ENCODE measurements at regions not wholly inside any gene's neighbourhood (a gene's known extent, or its start where the extent isn't known, plus 50 kb on each side); places are given as distances from the start of the nearest gene placed in this dataset.
A peak's percentile ranks its signal among the peaks of the same experiment; 100 is the strongest.

DNA sequence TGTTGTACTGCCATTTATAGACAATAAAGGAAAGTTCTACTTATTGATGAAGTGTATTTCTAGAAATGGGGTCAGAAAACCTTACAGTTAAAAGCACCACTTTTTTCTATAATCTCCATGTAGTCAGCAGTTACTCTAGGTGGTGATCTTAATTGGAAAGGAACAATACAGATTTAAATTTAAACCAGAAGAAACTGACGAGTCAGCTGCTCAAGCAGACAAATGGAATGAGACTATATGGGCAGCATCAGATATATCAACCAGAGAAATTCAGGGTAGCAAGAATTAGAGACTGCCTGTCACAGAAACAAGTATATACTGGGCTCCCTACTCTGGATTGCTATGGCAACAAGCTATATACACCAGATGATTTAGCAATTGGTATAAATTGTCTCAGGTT, 99.6 kb upstream of the SCG2 start:
- no peak for FAIRE-seq
- no peak for DNase-seq (ENCODE audit: insufficient read length, low spot score)

DNA sequence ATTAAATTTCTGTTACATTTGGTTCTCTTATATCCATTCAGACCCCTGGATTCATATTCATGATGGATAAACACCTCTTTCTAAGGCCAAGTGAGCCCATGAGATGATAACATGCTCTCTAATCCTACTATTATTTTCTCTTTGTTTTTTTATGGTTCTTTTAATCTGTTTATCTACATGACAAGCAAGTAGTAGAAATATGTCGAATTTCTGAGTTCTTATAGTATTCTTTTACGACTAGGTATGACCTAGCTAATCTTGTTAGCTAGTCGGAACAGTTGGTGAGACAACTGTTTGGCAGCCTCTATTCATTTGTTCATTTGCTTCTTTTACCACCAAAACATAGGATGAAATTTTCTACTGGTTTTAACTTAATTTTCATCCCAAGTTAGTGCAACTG, 98.1 kb upstream of the SCG2 start:
- DNase-seq (ENCODE audit: insufficient read length, low spot score): no peak
- no peak for FAIRE-seq

DNA sequence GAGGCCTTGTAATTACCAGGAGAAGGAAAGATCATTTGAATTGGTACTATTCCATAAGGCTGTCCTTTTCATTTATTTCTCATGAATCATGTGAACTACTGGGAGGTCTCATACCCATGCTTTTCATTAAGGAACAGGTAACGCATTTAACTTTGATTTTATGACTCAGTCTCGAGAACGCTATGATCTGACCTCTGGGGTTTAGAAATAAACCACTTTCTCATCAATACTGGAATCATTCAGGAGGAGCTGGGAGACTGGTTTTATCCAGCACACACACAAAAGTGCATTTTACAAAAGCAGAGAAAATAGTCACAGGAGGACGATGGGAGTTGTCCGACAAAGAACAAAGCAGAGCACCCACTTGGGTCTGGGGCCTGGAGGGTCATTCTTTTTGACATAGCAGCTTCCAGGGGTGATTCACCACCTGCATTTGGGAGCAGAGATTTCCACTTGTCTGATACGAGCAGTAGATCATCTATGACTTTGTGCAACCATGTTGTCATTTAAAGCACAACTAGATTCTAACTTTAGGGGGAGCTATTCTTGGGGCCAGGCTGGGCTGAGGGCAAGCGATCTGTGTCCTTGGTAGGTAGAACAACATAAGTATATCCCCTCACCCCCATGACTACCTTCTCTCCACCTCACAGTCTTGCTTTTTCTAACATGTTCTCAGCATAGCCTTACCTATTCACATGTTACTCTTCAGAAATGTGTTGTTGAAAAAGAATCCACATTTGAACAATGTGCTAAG, 95.9 kb upstream of the SCG2 start:
- no peak for FAIRE-seq
- no peak for DNase-seq (ENCODE audit: insufficient read length, low spot score)

DNA sequence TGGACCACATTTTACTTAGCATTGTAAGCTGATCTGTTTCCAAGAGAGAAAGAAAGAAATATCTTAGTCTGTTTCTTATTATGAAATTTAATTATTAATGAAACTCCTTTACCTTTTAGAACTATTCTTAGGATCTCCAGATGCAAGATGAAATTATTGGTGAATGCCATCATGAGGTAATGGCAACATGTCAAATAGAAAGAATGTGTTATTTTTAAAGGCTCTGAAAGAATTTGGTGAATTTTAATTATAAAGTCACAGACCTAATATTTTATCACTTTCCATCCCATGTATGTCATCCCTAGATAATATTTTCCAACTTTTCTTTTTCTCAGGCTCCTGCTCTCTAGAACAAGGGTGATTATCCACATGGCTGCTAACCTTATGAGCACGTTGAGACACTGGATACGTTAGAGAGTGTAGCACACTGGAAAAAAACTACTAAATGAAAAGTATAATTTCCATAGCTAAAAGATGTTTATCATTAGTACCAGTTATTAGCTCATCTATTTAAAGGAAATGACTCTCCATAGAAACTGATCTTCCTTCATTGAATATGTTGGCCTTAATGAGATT, 95.2 kb upstream of the SCG2 start:
- FAIRE-seq (no peak), DNase-seq (ENCODE audit: insufficient read length, low spot score) (no peak)

DNA sequence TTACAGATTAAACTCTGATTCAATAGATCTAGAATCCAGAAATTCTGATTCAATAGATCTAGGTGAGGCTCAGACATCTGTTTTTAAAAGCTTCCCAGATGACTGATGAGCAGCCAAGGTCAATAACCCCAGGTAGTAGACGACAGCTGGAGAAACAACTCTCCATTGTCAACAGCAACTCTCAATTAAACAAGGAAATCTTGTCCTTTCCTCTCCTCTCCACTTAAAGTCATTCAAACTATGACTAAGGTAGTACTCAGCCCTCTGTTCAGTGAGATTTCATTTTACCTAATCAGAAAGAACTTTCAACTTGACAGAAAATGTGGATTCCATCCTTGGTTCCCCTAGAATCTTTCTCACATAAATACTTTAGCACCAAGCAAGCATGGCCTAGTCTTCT, 94.6 kb upstream of the SCG2 start:
- DNase-seq (ENCODE audit: insufficient read length, low spot score): no peak
- FAIRE-seq: no peak

DNA sequence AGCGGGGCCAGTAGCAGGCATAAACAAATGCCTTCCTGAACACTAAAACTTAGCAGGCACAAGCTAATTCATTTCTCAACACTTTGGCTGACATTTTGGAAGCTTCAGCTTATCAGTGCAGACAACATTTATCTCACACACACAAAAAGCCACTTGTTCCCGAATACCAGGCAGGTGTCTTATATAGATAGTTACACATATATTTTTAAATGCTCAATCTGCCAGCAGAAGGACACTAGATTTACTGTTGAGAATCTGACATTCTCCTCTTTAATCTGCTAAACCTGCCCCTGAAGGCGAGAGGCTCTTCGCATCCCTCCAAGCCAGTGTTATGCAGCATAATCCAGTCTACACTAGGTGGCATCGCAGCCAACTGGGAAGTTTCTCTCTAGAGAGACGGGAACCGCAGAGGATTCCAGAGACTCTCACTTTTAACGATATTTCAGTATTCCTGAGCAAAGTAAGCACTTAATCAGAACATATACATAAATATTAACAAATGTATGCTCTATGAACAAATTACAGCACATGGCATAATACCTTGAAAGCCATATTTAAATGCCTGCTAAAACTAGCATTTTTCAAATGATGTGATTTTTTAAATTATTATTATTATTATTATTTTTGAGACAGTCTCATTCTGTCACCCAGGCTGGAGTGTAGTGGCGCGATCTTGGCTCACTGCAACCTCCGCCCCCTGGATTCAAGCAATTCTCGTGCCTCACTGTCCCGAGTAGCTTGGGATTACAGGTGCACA, 90.2 kb upstream of the SCG2 start:
- FAIRE-seq: peak; percentile 36
- peak; percentile 56 for DNase-seq (ENCODE audit: insufficient read length, low spot score)

DNA sequence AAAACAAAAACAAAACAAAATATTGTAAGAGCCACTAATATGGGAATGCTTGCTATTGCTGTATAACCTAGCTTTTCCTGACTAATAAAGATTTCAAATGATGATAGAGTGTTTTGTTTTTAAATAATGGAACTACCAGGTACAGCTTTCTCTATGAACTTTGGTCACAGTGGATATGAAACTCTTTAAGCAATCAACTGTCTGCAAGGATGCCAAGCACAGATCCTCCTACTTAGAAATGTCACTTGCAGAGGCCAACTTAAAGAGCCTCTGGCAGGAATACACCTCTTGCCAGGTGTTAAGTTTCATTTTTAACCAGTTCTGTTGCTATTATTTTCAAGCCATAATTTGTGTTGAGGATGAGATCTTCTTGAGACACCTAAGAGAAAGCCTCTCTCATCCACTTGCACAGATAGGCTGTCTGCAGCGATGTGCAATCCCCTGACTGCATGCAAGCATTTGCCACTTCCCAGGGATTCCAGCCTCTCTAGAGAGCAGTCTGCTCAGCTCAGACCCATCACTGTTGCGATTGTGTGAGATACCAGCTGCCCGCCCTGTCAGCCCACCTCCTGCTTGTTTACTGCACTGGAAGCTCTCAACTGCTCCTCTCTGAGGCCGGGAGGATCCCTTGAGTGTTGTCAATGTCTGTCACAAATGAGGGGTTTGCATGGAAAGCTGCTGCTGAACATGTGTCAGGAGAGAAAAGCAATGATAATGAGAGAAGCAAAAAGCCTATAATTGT, 86.1 kb upstream of the SCG2 start:
- FAIRE-seq: no peak

DNA sequence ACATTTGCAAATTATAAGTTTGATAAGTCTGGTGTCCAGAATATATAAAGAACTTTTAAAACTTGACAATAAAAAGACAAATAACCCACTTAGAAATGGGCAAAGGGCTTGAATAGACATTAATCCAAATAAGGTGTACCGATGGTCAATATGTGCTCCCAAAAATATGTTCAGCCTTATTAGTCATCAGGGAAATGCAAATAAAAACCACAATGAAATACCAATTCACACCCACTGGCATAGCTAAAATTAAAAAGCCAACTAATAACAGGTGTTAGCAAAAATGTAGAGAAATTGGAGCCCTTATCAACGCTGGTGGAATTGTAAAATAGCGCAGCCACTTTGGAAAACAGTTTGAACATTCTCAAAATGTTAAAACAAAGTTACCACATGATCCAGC, 79.0 kb upstream of the SCG2 start:
- FAIRE-seq: no peak
- DNase-seq (ENCODE audit: insufficient read length, low spot score): no peak

More for the DNA sequence above, 86.1 kb upstream of the SCG2 start:
- DNase-seq (ENCODE audit: insufficient read length, low spot score): no peak

DNA sequence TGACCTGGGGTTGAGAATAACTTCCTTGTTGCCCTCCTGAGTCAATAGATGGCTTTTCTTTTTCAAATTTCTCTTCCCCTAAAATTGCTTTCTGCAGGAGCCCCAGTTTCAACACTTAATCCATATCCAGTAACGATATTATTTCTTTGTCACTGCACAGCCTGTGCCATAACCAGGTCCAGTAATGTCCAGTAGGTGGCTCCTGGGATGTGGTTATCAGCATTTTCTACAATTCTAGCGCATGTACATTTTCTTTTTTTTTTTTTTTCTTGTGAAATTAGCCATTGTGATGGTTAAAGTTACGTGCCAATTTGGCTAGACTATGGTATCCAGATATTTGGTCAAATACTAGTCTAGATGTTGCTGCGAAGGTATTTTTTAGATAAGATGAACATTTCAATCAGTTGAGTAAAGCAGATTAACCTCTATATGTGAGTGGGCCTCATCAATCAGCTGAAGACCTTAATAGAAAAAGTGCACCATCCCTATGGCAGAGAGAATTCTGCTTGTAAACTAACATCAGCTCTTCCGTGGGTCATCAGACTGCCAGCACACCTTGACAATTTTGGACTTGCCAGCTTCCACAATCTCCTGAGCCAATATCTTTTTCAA, 72.9 kb upstream of the SCG2 start:
- DNase-seq (ENCODE audit: insufficient read length, low spot score) (peak; percentile 38), FAIRE-seq (no peak)

DNA sequence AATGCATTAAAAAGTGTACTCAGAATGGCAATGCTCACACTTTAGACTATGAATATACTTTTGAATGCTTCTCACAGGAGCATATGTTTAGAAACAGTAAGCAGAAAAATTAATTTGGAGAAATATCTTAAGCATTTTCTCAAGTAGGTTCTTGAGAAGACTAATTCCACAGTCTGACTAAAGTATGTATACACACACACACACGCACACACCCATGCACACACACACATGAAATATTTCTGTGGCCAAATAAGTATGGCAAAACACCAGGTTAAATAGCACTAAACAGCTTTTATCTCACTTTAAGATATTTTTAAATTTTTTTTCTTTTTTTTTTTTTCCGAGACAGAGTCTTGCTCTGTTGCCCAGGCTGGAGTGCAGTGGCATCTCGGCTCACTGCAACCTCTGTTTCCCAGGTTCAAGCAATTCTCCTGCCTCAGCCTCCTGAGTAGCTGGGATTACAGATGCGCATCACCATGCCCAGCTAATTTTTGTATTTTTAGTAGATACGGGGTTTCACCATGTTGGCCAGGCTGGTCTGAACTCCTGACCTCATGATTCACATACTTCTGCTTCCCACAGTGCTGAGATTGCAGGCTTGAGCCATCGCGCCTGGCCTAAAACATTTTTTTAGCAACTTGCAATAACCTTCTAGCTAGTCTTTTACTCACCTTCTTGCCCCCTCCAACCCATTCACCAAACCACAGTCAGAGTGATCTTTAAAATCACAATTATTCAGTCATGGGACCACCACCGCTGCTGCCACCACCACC, 67.5 kb upstream of the SCG2 start:
- no peak for DNase-seq (ENCODE audit: insufficient read length, low spot score)
- FAIRE-seq: no peak

- DNase-seq (ENCODE audit: insufficient read length, low spot score) (no peak), FAIRE-seq (peak; percentile 55)
These were observed 66.3 kb upstream of the SCG2 start for GRCh38 chr2:223668302-223668998.

- no peak for FAIRE-seq
- DNase-seq (ENCODE audit: insufficient read length, low spot score): no peak
These were observed 52.3 kb upstream of the SCG2 start for GRCh38 chr2:223654384-223654915.

GRCh38 chr2:223652902-223653301, 50.7 kb upstream of the SCG2 start:
- FAIRE-seq (no peak), DNase-seq (ENCODE audit: insufficient read length, low spot score) (no peak)

DNA sequence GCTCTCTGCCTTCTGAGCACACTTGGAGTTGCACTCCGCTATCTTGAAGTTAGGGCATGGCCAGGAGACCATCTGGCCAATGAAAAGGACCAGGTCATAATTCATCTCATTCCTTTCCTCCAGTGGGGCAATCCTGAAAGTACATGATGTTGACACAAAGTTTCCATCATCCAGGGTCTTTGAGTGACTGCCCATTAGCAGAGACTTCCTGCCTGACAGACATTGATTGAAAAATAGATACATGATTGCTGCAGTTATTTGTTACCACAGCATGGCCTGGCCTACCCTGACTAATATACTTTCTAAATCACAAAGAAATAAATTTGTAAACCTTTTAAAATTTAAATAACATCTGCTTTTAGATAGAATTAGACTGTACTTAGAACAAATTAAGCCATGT, 50.0 kb upstream of the SCG2 start:
- DNase-seq (ENCODE audit: insufficient read length, low spot score): no peak
- FAIRE-seq: no peak

Data from HTR-8/SVneo (cell line).